CD4-positive, alpha-beta T cell (primary cell): ENCODE measurements at regions not wholly inside any gene's neighbourhood (a gene's known extent, or its start where the extent isn't known, plus 50 kb on each side); places are given as distances from the start of the nearest gene placed in this dataset.

Experiments used
- ATAC-seq: fragments of 200-7000 bp; cut with Tn5 transposase; one replicate; pipeline ENCODE4 v1.10.0; 2022; ENCODE audit warnings: mild to moderate bottlenecking; ENCODE audit not compliant: poor library complexity
- CTCF ChIA-PET: fragments of 350-600 bp; sonication (Branson Sonifier 250); formaldehyde crosslinking; loops from one replicate; lab custom pipeline; 2021; ENCODE audit warnings: antibody characterized with exemption, inconsistent platforms; lab: Charles Lee
- POLR2A ChIA-PET: fragments of 350-600 bp; sonication (Branson Sonifier 250); formaldehyde crosslinking; loops from one replicate; lab custom pipeline; 2021; ENCODE audit warnings: antibody characterized with exemption, inconsistent platforms; lab: Charles Lee
- DNase-seq, 14 experiments: peaks; one replicate each; pipeline ENCODE4 v3.0.0-alpha.2; 2013 to 2020; ENCODE audit warnings: mixed read lengths in 2 of 14
- H3K27ac ChIP-seq, 2 donors: one replicate each; pipeline versions ENCODE4 v1.5.1 to v1.7.0; 2013; ENCODE audit warnings: low read length in 2 of 2, low read depth in 1 of 2, mild to moderate bottlenecking in 1 of 2
- H3K27me3 ChIP-seq, 2 experiments: 1 replicate in 1 of 2; 2 replicates in 1 of 2; pipeline versions ENCODE4 v1.6.1 to v1.7.0; 2013; ENCODE audit warnings: low read length in 2 of 2, control low read depth in 1 of 2, mild to moderate bottlenecking in 1 of 2, moderate library complexity in 1 of 2; ENCODE audit not compliant: insufficient read depth in 2 of 2, control insufficient read depth in 1 of 2
- H3K36me3 ChIP-seq: one replicate; pipeline ENCODE4 v1.6.1; 2013; ENCODE audit warnings: low read length, control low read depth; ENCODE audit not compliant: insufficient read depth
- H3K4me1 ChIP-seq: one replicate; pipeline ENCODE4 v1.6.1; 2013; ENCODE audit warnings: low read length, control low read depth; ENCODE audit not compliant: insufficient read depth
- H3K4me3 ChIP-seq: one replicate; pipeline ENCODE4 v1.5.1; 2013; ENCODE audit warnings: mild to moderate bottlenecking, low read length, moderate library complexity
- H3K9me3 ChIP-seq, 2 experiments: 1 replicate in 1 of 2; 2 replicates in 1 of 2; pipeline versions ENCODE4 v1.6.1 to v1.7.0; 2013; ENCODE audit warnings: low read length in 2 of 2, mild to moderate bottlenecking in 2 of 2, control low read depth in 1 of 2, moderate library complexity in 1 of 2; ENCODE audit not compliant: control insufficient read depth in 1 of 2, insufficient read depth in 1 of 2
- H3K27ac Mint-ChIP-seq: one replicate; pipeline ENCODE4 v1.8.0; 2020; ENCODE audit warnings: mixed read lengths
- H3K27me3 Mint-ChIP-seq: one replicate; pipeline ENCODE4 v1.8.0; 2021; ENCODE audit warnings: mixed read lengths
- H3K36me3 Mint-ChIP-seq: one replicate; pipeline ENCODE4 v1.8.0; 2021; ENCODE audit warnings: low read depth, mixed read lengths
- H3K4me1 Mint-ChIP-seq: one replicate; pipeline ENCODE4 v1.8.0; 2021; ENCODE audit warnings: low read depth, mixed read lengths
- H3K4me3 Mint-ChIP-seq: one replicate; pipeline ENCODE4 v1.8.0; 2020; ENCODE audit warnings: mild to moderate bottlenecking, mixed read lengths
- H3K9me3 Mint-ChIP-seq: one replicate; pipeline ENCODE4 v1.8.0; 2020; ENCODE audit warnings: mixed read lengths
- CTCF ChIP-seq: fragments of 200-600 bp; IDR thresholded peaks from one replicate; pipeline ENCODE4 v1.8.0; 2022; ENCODE audit warnings: antibody characterized with exemption, mild to moderate bottlenecking
- intact Hi-C, 2 experiments: fragments of 100-400 bp; cut with DNase I in 1 of 2; cut with micrococcal nuclease in 1 of 2; formaldehyde crosslinking; loops; one replicate each; pipeline versions ENCODE4 v1.15.1 to v1.9.0; 2023 to 2025; cut with DNase I, micrococcal nuclease

- H3K27me3 ChIP-seq = no peaks in the 10 kb centered on the region
- no peaks in the 10 kb centered on the region for H3K4me1 Mint-ChIP-seq
- no peak for TF ChIP-seq CTCF
- ATAC-seq = no peak
- H3K9me3 ChIP-seq = peaks cover 0 to 7% of the 10 kb centered on the region in 2 experiments
- DNase-seq = no peak
- peaks cover 8% of the 10 kb centered on the region for H3K9me3 Mint-ChIP-seq
- H3K4me3 Mint-ChIP-seq = no peak overlapping the region
- H3K27ac ChIP-seq = no peak overlapping the region
- intact Hi-C loops = no loop called here
- H3K27ac Mint-ChIP-seq = no peak overlapping the region
- H3K4me1 ChIP-seq = no peaks in the 10 kb centered on the region
- H3K36me3 Mint-ChIP-seq = no peaks in the 10 kb centered on the region
- ChIA-PET CTCF (interaction anchor here (0.7 kb wide), 1 partner anchor 13 kb away, joined by 3 read pairs; no protein-coding TSS in a partner anchor), POLR2A (no interaction called here)
- no peaks in the 10 kb centered on the region for H3K27me3 Mint-ChIP-seq
- H3K4me3 ChIP-seq = no peak overlapping the region
- H3K36me3 ChIP-seq = no peaks in the 10 kb centered on the region
Measured at GRCh38 chr3:182323898-182324297, 469.4 kb upstream of the ATP11B start.

- H3K4me1 Mint-ChIP-seq = no peaks in the 10 kb centered on the region
- no peaks in the 10 kb centered on the region for H3K36me3 ChIP-seq
- no peaks in the 10 kb centered on the region for H3K4me1 ChIP-seq
- CTCF ChIA-PET = no interaction called here
- no peaks in the 10 kb centered on the region for H3K27me3 ChIP-seq
- H3K4me3 Mint-ChIP-seq = no peak overlapping the region
- DNase-seq (no peak), ATAC-seq (no peak)
- no peaks in the 10 kb centered on the region for H3K27me3 Mint-ChIP-seq
- H3K27ac Mint-ChIP-seq = no peak overlapping the region
- no peaks in the 10 kb centered on the region for H3K36me3 Mint-ChIP-seq
- POLR2A ChIA-PET = no interaction called here
- intact Hi-C loops = no loop called here
- TF ChIP-seq CTCF = no peak
- peaks cover 0 to 7% of the 10 kb centered on the region in 2 experiments for H3K9me3 ChIP-seq
- peaks cover 2% of the 10 kb centered on the region for H3K9me3 Mint-ChIP-seq
- no peak overlapping the region for H3K4me3 ChIP-seq
- H3K27ac ChIP-seq = no peak overlapping the region
Measured at GRCh38 chr3:182325213-182325950, 467.9 kb upstream of the ATP11B start.

GRCh38 chr3:182327196-182327681 lies 466.1 kb upstream of the ATP11B start:
- ChIA-PET CTCF (no interaction called here), POLR2A (no interaction called here)
- no peaks in the 10 kb centered on the region for H3K27me3 ChIP-seq
- ATAC-seq = no peak
- no peak for TF ChIP-seq CTCF
- Mint-ChIP-seq H3K4me3 (no peak overlapping the region), H3K27me3 (peaks cover 3% of the 10 kb centered on the region), H3K4me1 (no peaks in the 10 kb centered on the region), H3K36me3 (no peaks in the 10 kb centered on the region), H3K27ac (no peak overlapping the region), H3K9me3 (peaks cover 4% of the 10 kb centered on the region)
- intact Hi-C loops = no loop called here
- H3K27ac ChIP-seq = no peak overlapping the region
- DNase-seq = no peak
- no peak overlapping the region for H3K4me3 ChIP-seq
- no peaks in the 10 kb centered on the region for H3K4me1 ChIP-seq
- H3K36me3 ChIP-seq = no peaks in the 10 kb centered on the region
- H3K9me3 ChIP-seq = peaks cover 0 to 4% of the 10 kb centered on the region in 2 experiments
